OCI-LY3 (cell line): ENCODE measurements at regions not wholly inside any gene's neighbourhood (a gene's known extent, or its start where the extent isn't known, plus 50 kb on each side); places are given as distances from the start of the nearest gene placed in this dataset.

Experiments
- H2AFZ ChIP-seq: fragments of 200-600, 300-600 bp; shearing (Covaris generic); 2 replicates; pipeline ENCODE4 v1.6.0; 2014; ENCODE audit warnings: antibody characterized with exemption, low read depth, low read length
- H3K27ac ChIP-seq: fragments of 200-600, 300-600 bp; sonication (generic); 2 replicates; pipeline ENCODE4 v1.5.1; 2014; ENCODE audit warnings: mild to moderate bottlenecking, low read length, moderate library complexity, mixed read lengths
- H3K27me3 ChIP-seq: fragments of 200-600, 300-600 bp; sonication (generic); 2 replicates; pipeline ENCODE4 v1.6.1; 2014; ENCODE audit warnings: low read depth, low read length, mixed read lengths
- H3K36me3 ChIP-seq: fragments of 200-600, 300-600 bp; sonication (generic); replicated peaks from 2 replicates; pipeline ENCODE3; 2014; ENCODE audit warnings: low read depth, low read length, mixed read lengths
- H3K4me1 ChIP-seq: fragments of 300-600, 200-600 bp; sonication (generic); 2 replicates; pipeline ENCODE4 v1.6.1; 2014; ENCODE audit warnings: low read length, mixed read lengths
- H3K4me2 ChIP-seq: fragments of 200-600, 300-600 bp; sonication (generic); 2 replicates; pipeline ENCODE4 v1.6.1; 2014; ENCODE audit warnings: low read length, mixed read lengths
- H3K4me3 ChIP-seq: fragments of 300-600, 200-600 bp; sonication (generic); 2 replicates; pipeline ENCODE4 v1.5.1; 2014; ENCODE audit warnings: antibody characterized with exemption, mild to moderate bottlenecking, low read length, moderate library complexity
- H3K79me2 ChIP-seq: fragments of 300-600, 200-600 bp; shearing (Covaris generic); 2 replicates; pipeline ENCODE4 v1.6.1; 2014; ENCODE audit warnings: mild to moderate bottlenecking, low read length, mixed read lengths
- H3K9ac ChIP-seq: fragments of 300-600, 200-600 bp; shearing (Covaris generic); 2 replicates; pipeline ENCODE4 v1.6.0; 2014; ENCODE audit warnings: mild to moderate bottlenecking, low read length, moderate library complexity
- H3K9me3 ChIP-seq: fragments of 200-600, 300-600 bp; shearing (Covaris generic); 2 replicates; pipeline ENCODE4 v1.6.1; 2014; ENCODE audit warnings: low read length, mixed read lengths; ENCODE audit not compliant: insufficient read depth
- H4K20me1 ChIP-seq: fragments of 200-600, 300-600 bp; sonication (generic); 2 replicates; pipeline ENCODE4 v1.6.1; 2016; ENCODE audit warnings: low read length, mixed read lengths; ENCODE audit not compliant: insufficient read depth
- EZH2phosphoT487 ChIP-seq: fragments of 200-600 bp; shearing (Covaris generic); IDR thresholded peaks from 2 replicates; pipeline ENCODE4 v1.6.1; 2018; ENCODE audit warnings: antibody characterized with exemption, mixed run types, low read depth
- TF ChIP-seq, protein P1 (sequence below): fragments of 200-600, 300-600 bp; sonication (generic); IDR thresholded peaks from 2 replicates; pipeline ENCODE4 v1.5.1; 2014; ENCODE audit warnings: antibody characterized with exemption, low read length, low read depth

GRCh38 chr21:35521852-35522505 is 472.9 kb upstream of the RUNX1 start:
- H2AFZ ChIP-seq, result no peak overlapping the region
- H4K20me1 ChIP-seq, result no peaks in the 10 kb centered on the region
- no peak overlapping the region for H3K9ac ChIP-seq
- no peaks in the 10 kb centered on the region for H3K36me3 ChIP-seq
- TF ChIP-seq, protein P1, sequence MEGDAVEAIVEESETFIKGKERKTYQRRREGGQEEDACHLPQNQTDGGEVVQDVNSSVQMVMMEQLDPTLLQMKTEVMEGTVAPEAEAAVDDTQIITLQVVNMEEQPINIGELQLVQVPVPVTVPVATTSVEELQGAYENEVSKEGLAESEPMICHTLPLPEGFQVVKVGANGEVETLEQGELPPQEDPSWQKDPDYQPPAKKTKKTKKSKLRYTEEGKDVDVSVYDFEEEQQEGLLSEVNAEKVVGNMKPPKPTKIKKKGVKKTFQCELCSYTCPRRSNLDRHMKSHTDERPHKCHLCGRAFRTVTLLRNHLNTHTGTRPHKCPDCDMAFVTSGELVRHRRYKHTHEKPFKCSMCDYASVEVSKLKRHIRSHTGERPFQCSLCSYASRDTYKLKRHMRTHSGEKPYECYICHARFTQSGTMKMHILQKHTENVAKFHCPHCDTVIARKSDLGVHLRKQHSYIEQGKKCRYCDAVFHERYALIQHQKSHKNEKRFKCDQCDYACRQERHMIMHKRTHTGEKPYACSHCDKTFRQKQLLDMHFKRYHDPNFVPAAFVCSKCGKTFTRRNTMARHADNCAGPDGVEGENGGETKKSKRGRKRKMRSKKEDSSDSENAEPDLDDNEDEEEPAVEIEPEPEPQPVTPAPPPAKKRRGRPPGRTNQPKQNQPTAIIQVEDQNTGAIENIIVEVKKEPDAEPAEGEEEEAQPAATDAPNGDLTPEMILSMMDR, result no peak
- TF ChIP-seq EZH2phosphoT487, result no peak
- no peaks in the 10 kb centered on the region for H3K79me2 ChIP-seq
- no peak overlapping the region for H3K4me2 ChIP-seq
- H3K27me3 ChIP-seq, result no peaks in the 10 kb centered on the region
- H3K9me3 ChIP-seq, result no peaks in the 10 kb centered on the region
- H3K27ac ChIP-seq, result no peak overlapping the region
- no peak overlapping the region for H3K4me3 ChIP-seq
- H3K4me1 ChIP-seq, result peaks cover 8% of the 10 kb centered on the region

GRCh38 chr21:35521293-35521692 is 472.2 kb upstream of the RUNX1 start:
- TF ChIP-seq, protein P1, result no peak
- no peak for TF ChIP-seq EZH2phosphoT487
- H3K4me2 ChIP-seq, result no peak overlapping the region
- no peak overlapping the region for H3K9ac ChIP-seq

GRCh38 chr21:35520856-35521255 is 471.8 kb upstream of the RUNX1 start:
- Histone ChIP-seq H3K79me2 (no peaks in the 10 kb centered on the region), H2AFZ (no peak overlapping the region), H3K4me3 (no peak overlapping the region), H3K36me3 (no peaks in the 10 kb centered on the region), H3K4me2 (no peak overlapping the region), H4K20me1 (no peaks in the 10 kb centered on the region), H3K9me3 (no peaks in the 10 kb centered on the region), H3K9ac (no peak overlapping the region), H3K4me1 (peaks cover 8% of the 10 kb centered on the region), H3K27me3 (no peaks in the 10 kb centered on the region), H3K27ac (no peak overlapping the region)
- TF ChIP-seq, protein P1, result no peak
- no peak for TF ChIP-seq EZH2phosphoT487

More at GRCh38 chr21:35521293-35521692, 472.2 kb upstream of the RUNX1 start:
- Histone ChIP-seq H3K9me3 (no peaks in the 10 kb centered on the region), H3K27ac (no peak overlapping the region), H3K4me3 (no peak overlapping the region), H3K79me2 (no peaks in the 10 kb centered on the region), H3K27me3 (no peaks in the 10 kb centered on the region), H3K4me1 (peaks cover 8% of the 10 kb centered on the region), H2AFZ (no peak overlapping the region), H3K36me3 (no peaks in the 10 kb centered on the region), H4K20me1 (no peaks in the 10 kb centered on the region)

- TF ChIP-seq EZH2phosphoT487, result no peak
- TF ChIP-seq, protein P1, result no peak
- no peak overlapping the region for H3K9ac ChIP-seq
- no peak overlapping the region for H3K4me2 ChIP-seq
- H3K27ac ChIP-seq, result no peak overlapping the region
- no peaks in the 10 kb centered on the region for H3K9me3 ChIP-seq
- no peaks in the 10 kb centered on the region for H3K36me3 ChIP-seq
- no peaks in the 10 kb centered on the region for H4K20me1 ChIP-seq
- no peak overlapping the region for H2AFZ ChIP-seq
- H3K27me3 ChIP-seq, result no peaks in the 10 kb centered on the region
- peaks cover 5% of the 10 kb centered on the region for H3K4me1 ChIP-seq
- H3K4me3 ChIP-seq, result no peak overlapping the region
- H3K79me2 ChIP-seq, result no peaks in the 10 kb centered on the region
These were observed 471.2 kb upstream of the RUNX1 start for GRCh38 chr21:35520302-35520701.
